K562 (cell line): ENCODE measurements at regions not wholly inside any gene's neighbourhood (a gene's known extent, or its start where the extent isn't known, plus 50 kb on each side); places are given as distances from the start of the nearest gene placed in this dataset.

Source experiments
- ATAC-seq: fragments of 200-7000 bp; cut with Tn5 transposase; 3 replicates; pipeline ENCODE4 v1.9.1; 2020; ENCODE audit warnings: moderate library complexity
- BruUV-seq: library from RNA; stranded (reverse); fragments of 400-500 nt; replicated peaks from 2 replicates; lab custom pipeline; 2021; lab: Mats Ljungman, UMichigan
- CTCF ChIA-PET: fragments of 300-600 bp; formaldehyde crosslinking; extraction: SDS; loops from one replicate; lab custom pipeline; 2021; ENCODE audit warnings: low intra/inter-chr PET ratio; lab: Yijun Ruan, JAX
- POLR2A ChIA-PET: fragments of 300-600, 350-650 bp; sonication (Branson Sonifier 250); formaldehyde crosslinking; extraction: SDS; loops from one replicate; lab custom pipeline; 2021; ENCODE audit warnings: antibody characterized with exemption, inconsistent platforms; lab: Yijun Ruan, JAX
- DNase-seq, 4 experiments: peaks; one replicate each; pipeline versions ENCODE4 v3.0.0 to v3.0.0-alpha.2; 2011 to 2018; ENCODE audit warnings: low spot score in 3 of 4, mixed read lengths in 3 of 4; ENCODE audit errors: extremely low read depth in 1 of 4
- FAIRE-seq: peaks from 2 replicates; lab custom pipeline; 2011; peaks lifted over from hg19 to GRCh38; lab: Jason Lieb, UNC
- H2AFZ ChIP-seq: 2 replicates; pipeline ENCODE4 v1.6.0; 2011; ENCODE audit warnings: low read depth, low read length, control low read depth, inconsistent platforms
- H3K27ac ChIP-seq: fragments of 200-600 bp; 3 replicates; pipeline ENCODE4 v1.8.0; 2011; ENCODE audit warnings: low read depth, mild to moderate bottlenecking, control low read depth, inconsistent platforms, low read length, moderate library complexity, mixed read lengths; ENCODE audit errors: extremely low read depth
- H3K27me3 ChIP-seq, 2 experiments: fragments of 300-600 bp in 1 of 2; 2 replicates in 1 of 2; 3 replicates in 1 of 2; pipeline versions ENCODE4 v1.6.0 to v1.8.0; 2011; ENCODE audit warnings: inconsistent platforms in 2 of 2, low read length in 2 of 2, mild to moderate bottlenecking in 1 of 2, mixed read lengths in 1 of 2, moderate library complexity in 1 of 2; ENCODE audit not compliant: control insufficient read depth in 2 of 2, insufficient read depth in 2 of 2
- H3K36me3 ChIP-seq: fragments of 300-600 bp; 3 replicates; pipeline ENCODE4 v1.8.0; 2011; ENCODE audit warnings: mild to moderate bottlenecking, low read length, inconsistent platforms; ENCODE audit not compliant: control insufficient read depth, insufficient read depth
- H3K4me1 ChIP-seq, 2 experiments: fragments of 200-600 bp in 1 of 2; replicated peaks in 1 of 2; 2 replicates in 1 of 2; 3 replicates in 1 of 2; pipeline versions ENCODE4 v1.5.1 to v1.8.0; 2011; ENCODE audit warnings: inconsistent platforms in 2 of 2, low read length in 2 of 2, mild to moderate bottlenecking in 1 of 2, mixed read lengths in 1 of 2, moderate library complexity in 1 of 2; ENCODE audit not compliant: control insufficient read depth in 2 of 2, insufficient read depth in 2 of 2
- H3K4me2 ChIP-seq: 2 replicates; pipeline ENCODE4 v1.6.1; 2011; ENCODE audit warnings: low read length, control low read depth, inconsistent platforms, mixed read lengths; ENCODE audit not compliant: insufficient read depth
- H3K4me3 ChIP-seq: fragments of 200-600 bp; sonication (generic), shearing (Covaris generic); 2 replicates; pipeline ENCODE4 v1.5.1; 2016; ENCODE audit warnings: control low read depth, inconsistent platforms
- H3K79me2 ChIP-seq: fragments of 200-600 bp; 3 replicates; pipeline ENCODE4 v1.8.0; 2011; ENCODE audit warnings: low read length, inconsistent platforms; ENCODE audit not compliant: control insufficient read depth, insufficient read depth
- H3K9ac ChIP-seq, 2 experiments: 2 replicates each; pipeline versions ENCODE4 v1.6.0 to v1.6.1; 2011; ENCODE audit warnings: low read depth in 2 of 2, low read length in 2 of 2, control low read depth in 1 of 2, inconsistent platforms in 1 of 2, mild to moderate bottlenecking in 1 of 2, mixed read lengths in 1 of 2; ENCODE audit not compliant: insufficient read depth in 1 of 2
- H3K9me1 ChIP-seq: one replicate; pipeline ENCODE4 v1.6.0; 2011; ENCODE audit warnings: inconsistent platforms, mild to moderate bottlenecking, low read length, moderate library complexity; ENCODE audit not compliant: control insufficient read depth, insufficient read depth
- H3K9me3 ChIP-seq: replicated peaks from 2 replicates; pipeline ENCODE4 v1.5.1; 2011; ENCODE audit warnings: low read depth, low read length, inconsistent platforms; ENCODE audit not compliant: control insufficient read depth, insufficient read depth
- H4K20me1 ChIP-seq: replicated peaks from 2 replicates; pipeline ENCODE4 v1.6.1; 2011; ENCODE audit warnings: low read length, inconsistent platforms, mixed read lengths; ENCODE audit not compliant: control insufficient read depth, insufficient read depth
- BMI1 ChIP-seq: fragments of 150-350 bp; IDR thresholded peaks from 2 replicates; pipeline ENCODE4 v1.6.1; 2014; ENCODE audit warnings: low read length
- CBX8 ChIP-seq: fragments of 200-600 bp; sonication (generic); IDR thresholded peaks from 2 replicates; pipeline ENCODE4 v1.6.1; 2012; ENCODE audit warnings: borderline replicate concordance, mixed run types, low read depth, mild to moderate bottlenecking, moderate library complexity, mixed read lengths, low read length, control low read depth, inconsistent platforms; ENCODE audit not compliant: poor library complexity, severe bottlenecking; ENCODE audit errors: extremely low read depth
- HMG20B ChIP-seq: fragments of 250-450 bp; sonication (Bioruptor Pico); IDR thresholded peaks from 2 replicates; pipeline ENCODE4 v1.5.0; 2021; ENCODE audit warnings: mild to moderate bottlenecking
- HMGN3 ChIP-seq: IDR thresholded peaks from 2 replicates; pipeline ENCODE4 v1.6.1; 2011; ENCODE audit warnings: borderline replicate concordance, low read depth, mild to moderate bottlenecking, mixed read lengths, low read length; ENCODE audit not compliant: insufficient read length; ENCODE audit errors: extremely low read depth
- JUNB ChIP-seq: fragments of 450-650 bp; formaldehyde crosslinking; conservative IDR thresholded peaks from 2 replicates; pipeline ENCODE4 v1.4.0; 2020; ENCODE audit warnings: mild to moderate bottlenecking
- MED1 ChIP-seq: sonication (generic); formaldehyde crosslinking; IDR thresholded peaks from 2 replicates; pipeline ENCODE4 v1.8.1; 2023; ENCODE audit warnings: missing genetic modification reagents, borderline replicate concordance
- PHB2 ChIP-seq: fragments of 450-650 bp; IDR thresholded peaks from 2 replicates; pipeline ENCODE4 v1.6.1; 2017; ENCODE audit warnings: low read depth
- PHF20 ChIP-seq: fragments of 450-650 bp; IDR thresholded peaks from 2 replicates; pipeline ENCODE4 v1.6.1; 2018; ENCODE audit not compliant: partially characterized antibody
- RB1 ChIP-seq: fragments of 450-650 bp; IDR thresholded peaks from 2 replicates; pipeline ENCODE4 v1.6.1; 2017; ENCODE audit warnings: low read depth, mild to moderate bottlenecking
- ZNF408 ChIP-seq: fragments of 250-450 bp; sonication (Bioruptor Pico); IDR thresholded peaks from 2 replicates; pipeline ENCODE4 v1.4.0; 2020; ENCODE audit warnings: low read depth, mild to moderate bottlenecking, moderate library complexity
- WGBS: fragments of 100-300 bp; shearing (Covaris generic); methylation state at CpG from one replicate; pipeline ENCODE4 v1.1.6; 2016; ENCODE audit warnings: low coverage, mixed read lengths; ENCODE audit not compliant: insufficient coverage; ENCODE audit errors: missing lambda C conversion rate; 5-methylcytosine and 5-hydroxymethylcytosine counted together
- in situ Hi-C: fragments of 300-500 bp; cut with MboI; formaldehyde crosslinking; loops from 4 replicates; pipeline ENCODE4 v1.15.0; 2018; ENCODE audit warnings: inconsistent platforms, mixed read lengths
- intact Hi-C: fragments of 100-400 bp; cut with micrococcal nuclease; formaldehyde crosslinking; loops from 2 replicates; pipeline ENCODE4 v1.14.2; 2022
- TF ChIP-seq, protein P1 (sequence below): sonication (generic); formaldehyde crosslinking; IDR thresholded peaks from 2 replicates; pipeline ENCODE4 v1.4.0; 2020; ENCODE audit warnings: mild to moderate bottlenecking, missing genetic modification reagents
- TF ChIP-seq, protein P2 (sequence below): fragments of 250-450 bp; sonication (Bioruptor Pico); IDR thresholded peaks from 2 replicates; pipeline ENCODE4 v1.8.0; 2021; ENCODE audit warnings: borderline replicate concordance, mild to moderate bottlenecking, moderate library complexity; ENCODE audit not compliant: poor library complexity, severe bottlenecking
- TF ChIP-seq, protein P3 (sequence below): sonication (generic); formaldehyde crosslinking; IDR thresholded peaks from 2 replicates; pipeline ENCODE4 v1.8.1; 2023; ENCODE audit warnings: mild to moderate bottlenecking, missing genetic modification reagents
- TF ChIP-seq, protein P4 (sequence below): fragments of 450-650 bp; IDR thresholded peaks from 2 replicates; pipeline ENCODE4 v1.7.0; 2016; ENCODE audit warnings: borderline replicate concordance
- TF ChIP-seq, protein P5 (sequence below): IDR thresholded peaks from 2 replicates; pipeline ENCODE4 v1.6.1; 2012; ENCODE audit warnings: low read depth, low read length, improper control_type of control experiment, borderline replicate concordance

DNA sequence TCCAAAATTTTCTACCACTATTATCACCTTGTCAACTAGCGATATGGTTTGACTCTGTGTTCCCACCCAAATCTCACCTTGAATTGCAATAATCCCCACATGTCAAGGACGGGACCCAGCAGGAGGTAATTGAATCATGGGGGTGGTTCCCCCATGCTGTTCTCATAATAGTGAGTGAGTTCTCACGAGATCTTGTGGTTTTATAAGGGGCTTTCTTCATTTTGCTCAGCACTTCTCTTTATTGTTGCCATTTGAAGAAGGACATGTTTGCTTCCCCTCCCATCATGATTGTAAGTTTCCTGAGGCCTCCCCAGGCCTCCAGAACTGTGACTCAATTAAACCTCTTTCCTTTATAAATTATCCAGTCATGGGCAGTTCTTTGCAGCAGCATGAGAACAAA, 73.5 kb upstream of the ZC3H12C start (continued):
- TF ChIP-seq JUNB (CRISPR knock-in tag) (no peak), HMGN3 (no peak), RB1 (no peak), CBX8 (no peak), MED1 (no peak)
- TF ChIP-seq, protein P1, sequence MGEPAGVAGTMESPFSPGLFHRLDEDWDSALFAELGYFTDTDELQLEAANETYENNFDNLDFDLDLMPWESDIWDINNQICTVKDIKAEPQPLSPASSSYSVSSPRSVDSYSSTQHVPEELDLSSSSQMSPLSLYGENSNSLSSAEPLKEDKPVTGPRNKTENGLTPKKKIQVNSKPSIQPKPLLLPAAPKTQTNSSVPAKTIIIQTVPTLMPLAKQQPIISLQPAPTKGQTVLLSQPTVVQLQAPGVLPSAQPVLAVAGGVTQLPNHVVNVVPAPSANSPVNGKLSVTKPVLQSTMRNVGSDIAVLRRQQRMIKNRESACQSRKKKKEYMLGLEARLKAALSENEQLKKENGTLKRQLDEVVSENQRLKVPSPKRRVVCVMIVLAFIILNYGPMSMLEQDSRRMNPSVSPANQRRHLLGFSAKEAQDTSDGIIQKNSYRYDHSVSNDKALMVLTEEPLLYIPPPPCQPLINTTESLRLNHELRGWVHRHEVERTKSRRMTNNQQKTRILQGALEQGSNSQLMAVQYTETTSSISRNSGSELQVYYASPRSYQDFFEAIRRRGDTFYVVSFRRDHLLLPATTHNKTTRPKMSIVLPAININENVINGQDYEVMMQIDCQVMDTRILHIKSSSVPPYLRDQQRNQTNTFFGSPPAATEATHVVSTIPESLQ (CRISPR knock-in tag): no peak

DNA sequence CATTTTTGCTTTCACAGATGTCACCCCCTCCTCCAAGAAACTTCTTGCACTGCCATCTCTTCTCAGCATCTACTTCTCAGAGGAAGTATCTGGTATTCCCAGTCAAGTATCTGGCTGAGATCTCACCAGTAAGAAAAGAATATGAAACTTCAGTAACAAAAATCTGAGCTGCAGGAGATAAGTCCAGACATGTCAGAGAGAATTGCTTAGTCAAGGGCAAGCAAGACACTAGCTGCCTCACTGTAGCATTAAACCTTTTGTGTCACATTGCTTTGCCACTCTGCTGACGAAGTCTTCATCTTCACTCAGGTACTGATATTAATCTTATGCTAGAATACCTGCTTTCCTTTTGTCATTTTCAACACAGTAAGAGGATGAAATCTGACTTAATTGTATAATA, 70.6 kb upstream of the ZC3H12C start:
- no peak overlapping the region for H3K27ac ChIP-seq
- no peaks in the 10 kb centered on the region for H3K9me3 ChIP-seq
- no peaks in the 10 kb centered on the region for H3K9me1 ChIP-seq
- DNase-seq (no peak), ATAC-seq (no peak), FAIRE-seq (no peak)
- CTCF ChIA-PET: no interaction called here
- no peaks in the 10 kb centered on the region for H3K4me1 ChIP-seq
- WGBS: 7% methylated on average over 1 of the region's 1 CpG
- H4K20me1 ChIP-seq: no peaks in the 10 kb centered on the region
- POLR2A ChIA-PET: interaction anchor here (2.1 kb wide), 1 partner anchor 14 kb away, joined by 4 read pairs; no protein-coding TSS in a partner anchor
- H2AFZ ChIP-seq: no peak overlapping the region
- H3K36me3 ChIP-seq: no peaks in the 10 kb centered on the region
- no peak overlapping the region for H3K4me2 ChIP-seq
- no peak overlapping the region for H3K4me3 ChIP-seq
- no peaks in the 10 kb centered on the region for H3K79me2 ChIP-seq
- no TSS peak for BruUV-seq
- in situ Hi-C loops: no loop called here
- no peak overlapping the region for H3K9ac ChIP-seq
- H3K27me3 ChIP-seq: no peaks in the 10 kb centered on the region
- intact Hi-C loops: no loop called here
- TF ChIP-seq, protein P2, sequence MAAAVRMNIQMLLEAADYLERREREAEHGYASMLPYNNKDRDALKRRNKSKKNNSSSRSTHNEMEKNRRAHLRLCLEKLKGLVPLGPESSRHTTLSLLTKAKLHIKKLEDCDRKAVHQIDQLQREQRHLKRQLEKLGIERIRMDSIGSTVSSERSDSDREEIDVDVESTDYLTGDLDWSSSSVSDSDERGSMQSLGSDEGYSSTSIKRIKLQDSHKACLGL: no peak
- no peak for TF ChIP-seq ZNF408 (CRISPR knock-in tag)
- TF ChIP-seq, protein P3, sequence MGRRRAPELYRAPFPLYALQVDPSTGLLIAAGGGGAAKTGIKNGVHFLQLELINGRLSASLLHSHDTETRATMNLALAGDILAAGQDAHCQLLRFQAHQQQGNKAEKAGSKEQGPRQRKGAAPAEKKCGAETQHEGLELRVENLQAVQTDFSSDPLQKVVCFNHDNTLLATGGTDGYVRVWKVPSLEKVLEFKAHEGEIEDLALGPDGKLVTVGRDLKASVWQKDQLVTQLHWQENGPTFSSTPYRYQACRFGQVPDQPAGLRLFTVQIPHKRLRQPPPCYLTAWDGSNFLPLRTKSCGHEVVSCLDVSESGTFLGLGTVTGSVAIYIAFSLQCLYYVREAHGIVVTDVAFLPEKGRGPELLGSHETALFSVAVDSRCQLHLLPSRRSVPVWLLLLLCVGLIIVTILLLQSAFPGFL (CRISPR knock-in tag): no peak
- TF ChIP-seq, protein P4, sequence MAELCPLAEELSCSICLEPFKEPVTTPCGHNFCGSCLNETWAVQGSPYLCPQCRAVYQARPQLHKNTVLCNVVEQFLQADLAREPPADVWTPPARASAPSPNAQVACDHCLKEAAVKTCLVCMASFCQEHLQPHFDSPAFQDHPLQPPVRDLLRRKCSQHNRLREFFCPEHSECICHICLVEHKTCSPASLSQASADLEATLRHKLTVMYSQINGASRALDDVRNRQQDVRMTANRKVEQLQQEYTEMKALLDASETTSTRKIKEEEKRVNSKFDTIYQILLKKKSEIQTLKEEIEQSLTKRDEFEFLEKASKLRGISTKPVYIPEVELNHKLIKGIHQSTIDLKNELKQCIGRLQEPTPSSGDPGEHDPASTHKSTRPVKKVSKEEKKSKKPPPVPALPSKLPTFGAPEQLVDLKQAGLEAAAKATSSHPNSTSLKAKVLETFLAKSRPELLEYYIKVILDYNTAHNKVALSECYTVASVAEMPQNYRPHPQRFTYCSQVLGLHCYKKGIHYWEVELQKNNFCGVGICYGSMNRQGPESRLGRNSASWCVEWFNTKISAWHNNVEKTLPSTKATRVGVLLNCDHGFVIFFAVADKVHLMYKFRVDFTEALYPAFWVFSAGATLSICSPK: no peak
- no peak for TF ChIP-seq PHF20
- no peak for TF ChIP-seq BMI1
- TF ChIP-seq PHB2: no peak
- no peak for TF ChIP-seq HMG20B (CRISPR knock-in tag)
- TF ChIP-seq, protein P5, sequence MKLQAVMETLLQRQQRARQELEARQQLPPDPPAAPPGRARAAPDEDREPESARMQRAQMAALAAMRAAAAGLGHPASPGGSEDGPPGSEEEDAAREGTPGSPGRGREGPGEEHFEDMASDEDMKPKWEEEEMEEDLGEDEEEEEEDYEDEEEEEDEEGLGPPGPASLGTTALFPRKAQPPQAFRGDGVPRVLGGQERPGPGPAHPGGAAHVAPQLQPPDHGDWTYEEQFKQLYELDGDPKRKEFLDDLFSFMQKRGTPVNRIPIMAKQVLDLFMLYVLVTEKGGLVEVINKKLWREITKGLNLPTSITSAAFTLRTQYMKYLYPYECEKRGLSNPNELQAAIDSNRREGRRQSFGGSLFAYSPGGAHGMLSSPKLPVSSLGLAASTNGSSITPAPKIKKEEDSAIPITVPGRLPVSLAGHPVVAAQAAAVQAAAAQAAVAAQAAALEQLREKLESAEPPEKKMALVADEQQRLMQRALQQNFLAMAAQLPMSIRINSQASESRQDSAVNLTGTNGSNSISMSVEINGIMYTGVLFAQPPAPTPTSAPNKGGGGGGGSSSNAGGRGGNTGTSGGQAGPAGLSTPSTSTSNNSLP: no peak
